HepG2 (cell line): ENCODE measurements at regions not wholly inside any gene's neighbourhood (a gene's known extent, or its start where the extent isn't known, plus 50 kb on each side); places are given as distances from the start of the nearest gene placed in this dataset.

ENCODE experiments used
- ATAC-seq: fragments of 200-7000 bp; cut with Tn5 transposase; 3 replicates; pipeline ENCODE4 v1.9.1; 2020; ENCODE audit warnings: mild to moderate bottlenecking, moderate library complexity
- BruUV-seq: library from RNA; stranded (reverse); fragments of 400-500 nt; replicated peaks from 2 replicates; lab custom pipeline; 2021; lab: Mats Ljungman, UMichigan
- CTCF ChIA-PET: fragments of 300-600 bp; formaldehyde crosslinking; extraction: SDS; loops from one replicate; lab custom pipeline; 2021; ENCODE audit warnings: low total read pairs, inconsistent platforms, low intra/inter-chr PET ratio; lab: Yijun Ruan, JAX
- POLR2A ChIA-PET: fragments of 350-600 bp; sonication (Branson Sonifier 250); formaldehyde crosslinking; loops from one replicate; lab custom pipeline; 2020; ENCODE audit warnings: antibody characterized with exemption, inconsistent platforms; lab: Yijun Ruan, JAX
- DNase-seq: peaks from one replicate; pipeline ENCODE4 v3.0.0-alpha.2; 2015; ENCODE audit warnings: low spot score
- FAIRE-seq: peaks from 3 replicates; lab custom pipeline; 2011; peaks lifted over from hg19 to GRCh38; lab: Jason Lieb, UNC
- H2AFZ ChIP-seq: one replicate; pipeline ENCODE4 v1.6.1; 2011; ENCODE audit warnings: low read length, inconsistent platforms
- H3K27ac ChIP-seq: fragments of 300-600 bp; 3 replicates; pipeline ENCODE4 v1.8.0; 2011; ENCODE audit warnings: mixed run types, mild to moderate bottlenecking, mixed read lengths, low read length, inconsistent platforms; ENCODE audit not compliant: insufficient read depth; ENCODE audit errors: extremely low read length
- H3K27me3 ChIP-seq, 2 experiments: fragments of 200-600 bp in 1 of 2; 2 replicates in 1 of 2; 3 replicates in 1 of 2; pipeline versions ENCODE4 v1.6.0 to v1.8.0; 2011; ENCODE audit warnings: low read length in 2 of 2, mild to moderate bottlenecking in 2 of 2, moderate library complexity in 2 of 2, inconsistent platforms in 1 of 2; ENCODE audit not compliant: insufficient read depth in 2 of 2, control insufficient read depth in 1 of 2
- H3K36me3 ChIP-seq, 2 experiments: fragments of 200-600 bp in 1 of 2; replicated peaks in 1 of 2; 2 replicates in 1 of 2; 3 replicates in 1 of 2; pipeline versions ENCODE4 v1.5.1 to v1.8.0; 2011; ENCODE audit warnings: low read length in 2 of 2, inconsistent platforms in 1 of 2; ENCODE audit not compliant: insufficient read depth in 2 of 2, control insufficient read depth in 1 of 2
- H3K4me1 ChIP-seq: 2 replicates; pipeline ENCODE4 v1.5.1; 2012; ENCODE audit warnings: low read length, inconsistent platforms; ENCODE audit not compliant: insufficient read depth
- H3K4me2 ChIP-seq: 2 replicates; pipeline ENCODE4 v1.6.0; 2011; ENCODE audit warnings: low read depth, low read length, inconsistent platforms
- H3K4me3 ChIP-seq, 3 experiments: fragments of 200-600 bp in 1 of 3; sonication (generic), shearing (Covaris generic) in 1 of 3; replicated peaks in 1 of 3; 2 replicates each; pipeline ENCODE4 v1.5.1; 2011 to 2016; ENCODE audit warnings: low read length in 3 of 3, inconsistent platforms in 2 of 3, low read depth in 2 of 3, mild to moderate bottlenecking in 2 of 3, control low read depth in 1 of 3, mixed read lengths in 1 of 3; ENCODE audit not compliant: insufficient read depth in 1 of 3
- H3K79me2 ChIP-seq: one replicate; pipeline ENCODE4 v1.6.1; 2011; ENCODE audit warnings: low read length, inconsistent platforms; ENCODE audit not compliant: insufficient read depth
- H3K9ac ChIP-seq: 2 replicates; pipeline ENCODE4 v1.6.0; 2011; ENCODE audit warnings: mild to moderate bottlenecking, low read depth, low read length, inconsistent platforms; ENCODE audit not compliant: insufficient read depth
- H3K9me3 ChIP-seq: 2 replicates; pipeline ENCODE4 v1.5.1; 2012; ENCODE audit warnings: mild to moderate bottlenecking, low read length
- H4K20me1 ChIP-seq: 2 replicates; pipeline ENCODE4 v1.6.0; 2011; ENCODE audit warnings: inconsistent platforms, mild to moderate bottlenecking, low read length, moderate library complexity; ENCODE audit not compliant: insufficient read depth
- BHLHE40 ChIP-seq: IDR thresholded peaks from 2 replicates; pipeline ENCODE4 v1.6.1; 2011; ENCODE audit warnings: low read length, improper control_type of control experiment
- CSRNP1 ChIP-seq: sonication (generic); formaldehyde crosslinking; IDR thresholded peaks from 2 replicates; pipeline ENCODE4 v1.8.1; 2023; ENCODE audit warnings: mild to moderate bottlenecking, missing genetic modification reagents
- HNF4A ChIP-seq: sonication (generic); formaldehyde crosslinking; IDR thresholded peaks from 2 replicates; pipeline ENCODE4 v1.4.0; 2020; ENCODE audit warnings: missing genetic modification reagents
- MIXL1 ChIP-seq: IDR thresholded peaks from 2 replicates; pipeline ENCODE4 v1.6.1; 2016
- SAP130 ChIP-seq: IDR thresholded peaks from 2 replicates; pipeline ENCODE4 v1.6.1; 2016; ENCODE audit warnings: low read depth
- SRF ChIP-seq: IDR thresholded peaks from 2 replicates; pipeline ENCODE4 v1.6.1; 2011; ENCODE audit warnings: mild to moderate bottlenecking, low read depth, low read length, moderate library complexity
- ZNF777 ChIP-seq: sonication (generic); formaldehyde crosslinking; IDR thresholded peaks from 2 replicates; pipeline ENCODE4 v1.4.0; 2020; ENCODE audit warnings: missing genetic modification reagents
- WGBS: methylation state at CpG from one replicate; pipeline ENCODE4 v1.1.6; 2017; ENCODE audit warnings: low lambda C conversion rate; 5-methylcytosine and 5-hydroxymethylcytosine counted together
- in situ Hi-C: cut with HindIII; loops from 2 replicates; pipeline ENCODE4 v1.10.0; 2017; ENCODE audit warnings: low pct_unique_long_range_greater_than_20kb; ENCODE audit not compliant: extremely low pct_ligation_motif_present
- intact Hi-C: fragments of 100-400 bp; cut with micrococcal nuclease; formaldehyde crosslinking; loops from one replicate; pipeline ENCODE4 v1.10.0; 2022; ENCODE audit not compliant: unreplicated experiment

GRCh38 chr4:83779103-83780052 lies 243.5 kb downstream of the GPAT3 start:
- H2AFZ ChIP-seq, result no peak overlapping the region
- no peaks in the 10 kb centered on the region for H3K9me3 ChIP-seq
- H3K27ac ChIP-seq, result no peak overlapping the region
- no peaks in the 10 kb centered on the region for H3K27me3 ChIP-seq
- POLR2A ChIA-PET, result no interaction called here
- in situ Hi-C loops, result no loop called here
- H3K9ac ChIP-seq, result no peak overlapping the region
- no peak for FAIRE-seq
- CTCF ChIA-PET, result no interaction called here
- BruUV-seq, result no TSS peak
- WGBS, result 23% methylated on average over 12 of the region's 12 CpGs
- H4K20me1 ChIP-seq, result no peaks in the 10 kb centered on the region
- no peaks in the 10 kb centered on the region for H3K4me1 ChIP-seq
- intact Hi-C loops, result no loop called here
- TF ChIP-seq CSRNP1 (CRISPR knock-in tag), result no peak
- TF ChIP-seq HNF4A (CRISPR knock-in tag), result no peak
- no peak for TF ChIP-seq SRF
- no peak for TF ChIP-seq MIXL1 (CRISPR knock-in tag)
- TF ChIP-seq SAP130 (CRISPR knock-in tag), result no peak
- no peak for TF ChIP-seq BHLHE40
- no peak for TF ChIP-seq ZNF777 (CRISPR knock-in tag)
- no peak for DNase-seq
- H3K36me3 ChIP-seq, result no peaks in the 10 kb centered on the region
- ATAC-seq, result no peak
- H3K79me2 ChIP-seq, result no peaks in the 10 kb centered on the region
- no peak overlapping the region for H3K4me2 ChIP-seq
- H3K4me3 ChIP-seq, result no peak overlapping the region
